ENCODE measurements at regions not wholly inside any gene's neighbourhood (a gene's known extent, or its start where the extent isn't known, plus 50 kb on each side); places are given as distances from the start of the nearest gene placed in this dataset.

DNA sequence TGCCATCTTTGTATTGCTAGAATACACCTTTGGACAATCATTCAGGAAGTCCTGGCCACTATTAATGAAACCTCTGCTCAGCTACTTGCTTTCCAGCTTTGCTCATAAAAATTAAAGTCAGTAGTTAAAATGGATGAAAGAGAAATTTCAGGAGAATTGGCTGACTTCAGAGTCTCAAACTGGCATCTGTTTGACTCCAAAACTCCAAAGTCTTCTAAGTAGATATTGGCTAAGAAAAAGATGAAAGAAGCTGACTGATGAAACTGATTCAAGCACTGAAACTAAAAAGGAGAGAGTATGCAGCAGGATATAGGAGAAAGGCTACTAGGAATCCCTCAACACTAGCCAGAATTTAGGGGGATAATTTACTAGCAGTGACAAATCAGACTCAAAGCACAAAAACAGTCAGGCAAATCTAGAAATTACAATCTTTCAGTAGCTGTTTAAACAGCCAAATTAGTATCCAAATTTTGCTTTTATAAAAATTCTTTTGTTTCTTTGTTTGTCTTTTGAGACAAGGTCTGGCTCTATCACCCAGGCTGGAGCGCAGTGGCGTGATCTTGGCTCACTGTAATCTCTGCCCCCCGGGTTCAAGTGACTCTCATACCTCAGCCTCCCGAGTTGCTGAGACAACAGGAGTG lies 52.1 kb upstream of the DTNA start:
- no peaks in the 10 kb centered on the region for H3K9me2 ChIP-seq (replicated peaks; ENCODE audit: insufficient read depth, low read length)
- no peaks in the 10 kb centered on the region for H3F3A ChIP-seq (ENCODE audit: insufficient read depth, low read length)
- DNase-seq = no peak
- no peaks in the 10 kb centered on the region for H3K79me2 ChIP-seq (ENCODE audit: low read length)
- no peak overlapping the region for H3K4me2 ChIP-seq (ENCODE audit: low read depth, low read length)
- TF ChIP-seq EZH2 (optimal IDR thresholded peaks at IDR 0.05; ENCODE audit: low read depth, low read length) = no peak
- TF ChIP-seq EZH2phosphoT487 (IDR thresholded peaks at IDR 0.05; ENCODE audit: low read length) = no peak
- TF ChIP-seq, protein P1, sequence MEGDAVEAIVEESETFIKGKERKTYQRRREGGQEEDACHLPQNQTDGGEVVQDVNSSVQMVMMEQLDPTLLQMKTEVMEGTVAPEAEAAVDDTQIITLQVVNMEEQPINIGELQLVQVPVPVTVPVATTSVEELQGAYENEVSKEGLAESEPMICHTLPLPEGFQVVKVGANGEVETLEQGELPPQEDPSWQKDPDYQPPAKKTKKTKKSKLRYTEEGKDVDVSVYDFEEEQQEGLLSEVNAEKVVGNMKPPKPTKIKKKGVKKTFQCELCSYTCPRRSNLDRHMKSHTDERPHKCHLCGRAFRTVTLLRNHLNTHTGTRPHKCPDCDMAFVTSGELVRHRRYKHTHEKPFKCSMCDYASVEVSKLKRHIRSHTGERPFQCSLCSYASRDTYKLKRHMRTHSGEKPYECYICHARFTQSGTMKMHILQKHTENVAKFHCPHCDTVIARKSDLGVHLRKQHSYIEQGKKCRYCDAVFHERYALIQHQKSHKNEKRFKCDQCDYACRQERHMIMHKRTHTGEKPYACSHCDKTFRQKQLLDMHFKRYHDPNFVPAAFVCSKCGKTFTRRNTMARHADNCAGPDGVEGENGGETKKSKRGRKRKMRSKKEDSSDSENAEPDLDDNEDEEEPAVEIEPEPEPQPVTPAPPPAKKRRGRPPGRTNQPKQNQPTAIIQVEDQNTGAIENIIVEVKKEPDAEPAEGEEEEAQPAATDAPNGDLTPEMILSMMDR (IDR thresholded peaks at IDR 0.05; ENCODE audit: low read length) = no peak
- H3K36me3 ChIP-seq (replicated peaks; ENCODE audit: insufficient read depth, low read length) = no peaks in the 10 kb centered on the region
- no peak overlapping the region for H2AFZ ChIP-seq (ENCODE audit: low read length)
- H3K4me3 ChIP-seq (ENCODE audit: low read length) = no peak overlapping the region
- no peaks in the 10 kb centered on the region for H3K4me1 ChIP-seq (ENCODE audit: low read length)
- H3K9ac ChIP-seq (ENCODE audit: low read length) = no peak overlapping the region
- H4K20me1 ChIP-seq (ENCODE audit: insufficient read depth, low read length) = no peaks in the 10 kb centered on the region
- no peaks in the 10 kb centered on the region for H3K9me3 ChIP-seq (replicated peaks; ENCODE audit: insufficient read depth, low read length)
- H3K27me3 ChIP-seq (replicated peaks; ENCODE audit: insufficient read depth, low read length) = no peaks in the 10 kb centered on the region
- no peak overlapping the region for H3K27ac ChIP-seq (ENCODE audit: low read length)

DNA sequence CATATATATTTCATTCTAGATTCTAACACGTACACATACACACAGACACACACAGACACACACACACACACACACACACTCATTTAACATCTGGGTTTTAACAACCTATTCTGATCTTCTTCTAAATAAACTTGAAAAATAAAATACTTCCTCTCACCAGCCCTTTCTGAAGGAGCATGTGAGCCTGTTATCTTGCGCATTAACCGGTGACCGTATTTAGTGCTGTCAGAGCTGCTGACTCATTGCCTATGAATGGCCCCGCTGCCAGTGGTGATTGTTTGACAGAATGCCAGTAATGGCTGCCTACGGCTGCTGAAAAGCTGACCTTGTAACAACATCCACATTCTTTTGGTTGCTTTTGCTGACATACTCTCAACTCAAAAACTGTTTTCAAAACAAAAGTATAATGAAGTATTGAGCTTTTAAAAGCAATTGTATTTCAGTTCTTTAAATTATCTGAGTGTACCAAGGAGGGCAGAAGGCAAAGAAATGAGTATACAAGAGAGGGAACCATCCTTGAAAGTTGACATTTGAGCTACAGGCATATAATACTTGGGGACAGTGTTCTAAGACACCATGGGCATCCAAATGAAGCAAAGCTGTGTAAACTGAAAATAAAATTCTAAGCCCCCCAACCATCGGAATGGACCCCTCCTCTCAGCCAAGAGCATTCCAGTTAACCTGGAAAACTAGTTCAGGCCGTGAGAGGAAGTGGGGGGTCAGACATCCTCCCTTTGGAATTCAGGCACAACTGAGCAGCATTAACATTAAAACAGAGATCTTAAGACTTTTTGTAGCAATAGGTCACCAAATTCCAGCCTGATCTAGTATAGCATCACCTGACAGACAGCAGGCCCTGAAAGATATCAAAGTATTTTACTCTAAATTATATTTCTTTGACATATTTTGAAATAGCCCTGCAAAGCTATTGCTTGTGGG lies 50.2 kb upstream of the DTNA start:
- TF ChIP-seq EZH2phosphoT487 (IDR thresholded peaks at IDR 0.05; ENCODE audit: low read length) (no peak), EZH2 (optimal IDR thresholded peaks at IDR 0.05; ENCODE audit: low read depth, low read length) (no peak)
- TF ChIP-seq, protein P1 (IDR thresholded peaks at IDR 0.05; ENCODE audit: low read length) = no peak
- H3K9ac ChIP-seq (ENCODE audit: low read length) = no peak overlapping the region

More for the DNA sequence above, 50.2 kb upstream of the DTNA start:
- Histone ChIP-seq H3K4me2 (ENCODE audit: low read depth, low read length) (no peak overlapping the region), H3K4me1 (ENCODE audit: low read length) (no peaks in the 10 kb centered on the region), H4K20me1 (ENCODE audit: insufficient read depth, low read length) (no peaks in the 10 kb centered on the region), H2AFZ (ENCODE audit: low read length) (no peak overlapping the region), H3K79me2 (ENCODE audit: low read length) (no peaks in the 10 kb centered on the region), H3K9me3 (replicated peaks; ENCODE audit: insufficient read depth, low read length) (no peaks in the 10 kb centered on the region), H3K27me3 (replicated peaks; ENCODE audit: insufficient read depth, low read length) (no peaks in the 10 kb centered on the region), H3K27ac (ENCODE audit: low read length) (no peak overlapping the region), H3K36me3 (replicated peaks; ENCODE audit: insufficient read depth, low read length) (no peaks in the 10 kb centered on the region), H3K4me3 (ENCODE audit: low read length) (no peak overlapping the region), H3F3A (ENCODE audit: insufficient read depth, low read length) (no peaks in the 10 kb centered on the region), H3K9me2 (replicated peaks; ENCODE audit: insufficient read depth, low read length) (no peaks in the 10 kb centered on the region)
- DNase-seq = no peak

All from MM.1S (cell line).